ENCODE measurements at regions not wholly inside any gene's neighbourhood (a gene's known extent, or its start where the extent isn't known, plus 50 kb on each side); places are given as distances from the start of the nearest gene placed in this dataset.

- TF ChIP-seq GATA3 (IDR thresholded peaks at IDR 0.05; ENCODE audit: low read depth, low read length) (no peak), GATA2 (IDR thresholded peaks at IDR 0.05; ENCODE audit: low read depth, low read length) (no peak)
Observed at GRCh38 chr18:8882632-8883408, 177.5 kb downstream of the MTCL1 start.

- no peak for TF ChIP-seq GATA3 (IDR thresholded peaks at IDR 0.05; ENCODE audit: low read depth, low read length)
- TF ChIP-seq GATA2 (IDR thresholded peaks at IDR 0.05; ENCODE audit: low read depth, low read length): no peak
Observed at GRCh38 chr18:8883409-8883668, 178.0 kb downstream of the MTCL1 start.

- TF ChIP-seq GATA3 (IDR thresholded peaks at IDR 0.05; ENCODE audit: low read depth, low read length): no peak
- TF ChIP-seq GATA2 (IDR thresholded peaks at IDR 0.05; ENCODE audit: low read depth, low read length): no peak
Observed at GRCh38 chr18:8889489-8889888, 184.1 kb downstream of the MTCL1 start.

- TF ChIP-seq GATA3 (IDR thresholded peaks at IDR 0.05; ENCODE audit: low read depth, low read length) (no peak), GATA2 (IDR thresholded peaks at IDR 0.05; ENCODE audit: low read depth, low read length) (no peak)
Observed at GRCh38 chr18:8890957-8891464, 185.7 kb downstream of the MTCL1 start.

GRCh38 chr18:8893221-8893620 is 187.9 kb downstream of the MTCL1 start:
- TF ChIP-seq GATA2 (IDR thresholded peaks at IDR 0.05; ENCODE audit: low read depth, low read length) (no peak), GATA3 (IDR thresholded peaks at IDR 0.05; ENCODE audit: low read depth, low read length) (no peak)

- TF ChIP-seq GATA3 (IDR thresholded peaks at IDR 0.05; ENCODE audit: low read depth, low read length): no peak
- no peak for TF ChIP-seq GATA2 (IDR thresholded peaks at IDR 0.05; ENCODE audit: low read depth, low read length)
Observed at GRCh38 chr18:8893628-8894231, 188.4 kb downstream of the MTCL1 start.

GRCh38 chr18:8894823-8895222 is 189.5 kb downstream of the MTCL1 start:
- TF ChIP-seq GATA2 (IDR thresholded peaks at IDR 0.05; ENCODE audit: low read depth, low read length) (no peak), GATA3 (IDR thresholded peaks at IDR 0.05; ENCODE audit: low read depth, low read length) (no peak)

GRCh38 chr18:8895341-8895740 is 190.0 kb downstream of the MTCL1 start:
- TF ChIP-seq GATA2 (IDR thresholded peaks at IDR 0.05; ENCODE audit: low read depth, low read length) (no peak), GATA3 (IDR thresholded peaks at IDR 0.05; ENCODE audit: low read depth, low read length) (no peak)

GRCh38 chr18:8895987-8896619 is 190.7 kb downstream of the MTCL1 start:
- TF ChIP-seq GATA3 (IDR thresholded peaks at IDR 0.05; ENCODE audit: low read depth, low read length) (no peak), GATA2 (IDR thresholded peaks at IDR 0.05; ENCODE audit: low read depth, low read length) (no peak)

- TF ChIP-seq GATA3 (IDR thresholded peaks at IDR 0.05; ENCODE audit: low read depth, low read length) (no peak), GATA2 (IDR thresholded peaks at IDR 0.05; ENCODE audit: low read depth, low read length) (no peak)
Observed at GRCh38 chr18:8899000-8899399, 193.6 kb downstream of the MTCL1 start.

GRCh38 chr18:8900552-8900951 is 195.2 kb downstream of the MTCL1 start:
- no peak for TF ChIP-seq GATA3 (IDR thresholded peaks at IDR 0.05; ENCODE audit: low read depth, low read length)
- no peak for TF ChIP-seq GATA2 (IDR thresholded peaks at IDR 0.05; ENCODE audit: low read depth, low read length)

- no peak for TF ChIP-seq GATA2 (IDR thresholded peaks at IDR 0.05; ENCODE audit: low read depth, low read length)
- TF ChIP-seq GATA3 (IDR thresholded peaks at IDR 0.05; ENCODE audit: low read depth, low read length): no peak
Observed at GRCh38 chr18:8901019-8901418, 195.7 kb downstream of the MTCL1 start.

GRCh38 chr18:8904316-8904715 is 198.2 kb upstream of the NDUFV2 start:
- TF ChIP-seq GATA3 (IDR thresholded peaks at IDR 0.05; ENCODE audit: low read depth, low read length) (no peak), GATA2 (IDR thresholded peaks at IDR 0.05; ENCODE audit: low read depth, low read length) (no peak)

- TF ChIP-seq GATA2 (IDR thresholded peaks at IDR 0.05; ENCODE audit: low read depth, low read length) (no peak), GATA3 (IDR thresholded peaks at IDR 0.05; ENCODE audit: low read depth, low read length) (no peak)
Observed at GRCh38 chr18:8908792-8909510, 193.5 kb upstream of the NDUFV2 start.
